GM19438 (cell line): ENCODE measurements at regions not wholly inside any gene's neighbourhood (a gene's known extent, or its start where the extent isn't known, plus 50 kb on each side); places are given as distances from the start of the nearest gene placed in this dataset.
"Not testable (repeated sequence)": the region's sequence is repeated elsewhere in the genome, so short reads cannot be mapped to it uniquely, and the experiment has no call there.

ENCODE experiments used
- ATAC-seq: cut with Tn5 transposase; IDR thresholded peaks from one replicate; pipeline ENCODE4 v1.9.1; 2021; ENCODE audit warnings: low read depth; ENCODE audit not compliant: unreplicated experiment

DNA sequence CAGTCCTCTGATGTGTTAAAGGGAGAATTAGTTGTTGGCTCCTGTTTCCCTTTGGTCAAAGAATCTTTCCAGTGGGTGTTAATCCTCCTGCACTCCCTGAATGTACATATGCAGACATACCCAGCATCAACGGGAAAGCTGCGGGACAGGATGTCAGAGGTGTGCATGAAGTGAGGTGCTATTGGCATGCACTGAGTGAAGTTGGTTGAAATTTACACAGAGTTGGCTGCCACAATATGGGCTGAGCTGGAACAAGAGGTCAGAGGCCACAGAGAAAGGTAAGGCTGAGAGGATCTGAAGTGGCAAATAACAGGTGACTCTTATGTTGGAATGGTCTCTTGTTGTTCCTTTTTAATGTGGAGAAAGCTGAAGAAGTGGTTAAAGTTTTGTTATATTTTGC, 82.7 kb upstream of the AKIRIN2 start:
- ATAC-seq, result no peak

GRCh38 chr6:87784051-87784450, 82.0 kb upstream of the AKIRIN2 start:
- ATAC-seq, result no peak

- no peak for ATAC-seq
Measured at GRCh38 chr6:87779542-87779941, 77.5 kb upstream of the AKIRIN2 start.

GRCh38 chr6:87772597-87773530, 70.8 kb upstream of the AKIRIN2 start:
- no peak for ATAC-seq

DNA sequence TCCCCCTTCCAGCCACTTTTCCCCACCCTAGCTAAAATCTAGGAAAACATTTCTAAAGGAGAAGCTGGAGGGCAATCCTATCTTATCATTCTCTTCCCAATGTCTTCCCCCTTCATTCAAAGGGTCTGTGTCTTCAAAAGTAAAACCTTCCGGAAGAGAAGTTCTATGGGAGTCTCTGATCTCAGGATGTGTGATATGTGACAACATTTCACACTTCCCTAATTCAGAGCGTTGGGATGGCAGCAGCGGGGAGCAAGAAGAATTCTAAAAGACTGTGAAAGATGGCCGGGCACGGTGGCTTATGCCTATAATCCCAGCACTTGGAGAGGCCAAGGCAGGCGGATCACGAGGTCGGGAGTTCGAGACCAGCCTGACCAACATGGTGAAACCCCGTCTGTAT, 65.4 kb upstream of the AKIRIN2 start:
- no peak for ATAC-seq

- ATAC-seq, result no peak
Measured at GRCh38 chr6:87766211-87766610, 64.2 kb upstream of the AKIRIN2 start.

GRCh38 chr6:87763901-87764300, 61.9 kb upstream of the AKIRIN2 start:
- no peak for ATAC-seq

DNA sequence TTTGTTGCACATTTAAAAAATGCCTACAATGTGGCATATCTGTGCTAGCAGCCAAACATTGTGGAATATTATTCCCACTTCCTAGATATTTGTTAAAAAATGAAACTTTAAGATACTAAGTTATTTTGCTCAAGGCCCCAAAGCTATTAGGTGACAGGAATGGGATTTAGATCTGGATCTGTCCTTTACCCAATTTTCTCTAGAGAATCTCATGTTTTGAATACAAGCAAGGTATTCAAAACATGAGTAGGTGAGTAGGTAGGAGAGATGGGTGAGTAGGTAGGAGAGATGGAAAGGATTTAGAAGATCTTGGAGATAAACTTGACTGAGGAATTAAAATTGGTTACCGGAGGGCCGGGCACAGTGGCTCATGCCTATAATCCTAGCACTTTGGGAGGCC, 61.2 kb upstream of the AKIRIN2 start:
- ATAC-seq, result no peak

DNA sequence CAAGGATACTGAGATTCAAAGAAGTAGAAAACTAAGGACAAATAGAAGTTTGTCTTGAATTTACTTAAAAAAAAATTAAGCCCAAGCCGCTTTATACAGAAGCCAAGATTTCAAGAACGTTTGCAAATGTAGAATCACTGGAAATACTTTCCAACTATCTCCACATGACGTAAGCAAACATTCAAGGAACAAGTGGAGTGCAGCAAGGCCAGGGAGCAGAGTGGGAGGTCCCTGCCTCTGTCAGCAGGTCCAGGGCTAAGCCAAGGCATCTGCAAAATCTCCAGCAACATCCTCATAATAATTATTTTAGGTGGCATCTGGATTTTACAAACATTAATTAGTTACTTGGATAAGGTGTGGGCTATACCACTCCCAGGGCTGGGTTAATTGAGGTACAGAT, 60.1 kb upstream of the AKIRIN2 start:
- ATAC-seq, result no peak

DNA sequence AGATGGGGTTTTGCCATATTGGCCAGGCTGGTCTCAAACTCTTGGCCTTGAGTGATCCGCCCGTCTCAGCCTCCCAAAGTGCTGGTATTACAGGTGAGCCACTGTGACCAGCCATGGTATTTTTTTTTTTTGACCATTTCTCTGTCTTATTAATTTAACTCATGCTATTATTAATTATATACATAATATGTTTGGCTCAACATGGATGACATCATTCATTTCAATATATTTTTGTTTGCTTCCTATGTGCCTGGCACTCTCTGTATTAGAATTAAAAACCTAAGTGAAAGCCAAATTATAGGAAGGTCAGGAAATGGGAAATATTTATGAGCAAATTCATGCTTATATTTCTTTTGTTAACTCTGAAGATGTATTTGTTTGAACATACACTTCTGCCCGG, 55.8 kb upstream of the AKIRIN2 start:
- no peak for ATAC-seq

GRCh38 chr6:87756858-87757257, 54.8 kb upstream of the AKIRIN2 start:
- ATAC-seq, result peak; percentile 98

DNA sequence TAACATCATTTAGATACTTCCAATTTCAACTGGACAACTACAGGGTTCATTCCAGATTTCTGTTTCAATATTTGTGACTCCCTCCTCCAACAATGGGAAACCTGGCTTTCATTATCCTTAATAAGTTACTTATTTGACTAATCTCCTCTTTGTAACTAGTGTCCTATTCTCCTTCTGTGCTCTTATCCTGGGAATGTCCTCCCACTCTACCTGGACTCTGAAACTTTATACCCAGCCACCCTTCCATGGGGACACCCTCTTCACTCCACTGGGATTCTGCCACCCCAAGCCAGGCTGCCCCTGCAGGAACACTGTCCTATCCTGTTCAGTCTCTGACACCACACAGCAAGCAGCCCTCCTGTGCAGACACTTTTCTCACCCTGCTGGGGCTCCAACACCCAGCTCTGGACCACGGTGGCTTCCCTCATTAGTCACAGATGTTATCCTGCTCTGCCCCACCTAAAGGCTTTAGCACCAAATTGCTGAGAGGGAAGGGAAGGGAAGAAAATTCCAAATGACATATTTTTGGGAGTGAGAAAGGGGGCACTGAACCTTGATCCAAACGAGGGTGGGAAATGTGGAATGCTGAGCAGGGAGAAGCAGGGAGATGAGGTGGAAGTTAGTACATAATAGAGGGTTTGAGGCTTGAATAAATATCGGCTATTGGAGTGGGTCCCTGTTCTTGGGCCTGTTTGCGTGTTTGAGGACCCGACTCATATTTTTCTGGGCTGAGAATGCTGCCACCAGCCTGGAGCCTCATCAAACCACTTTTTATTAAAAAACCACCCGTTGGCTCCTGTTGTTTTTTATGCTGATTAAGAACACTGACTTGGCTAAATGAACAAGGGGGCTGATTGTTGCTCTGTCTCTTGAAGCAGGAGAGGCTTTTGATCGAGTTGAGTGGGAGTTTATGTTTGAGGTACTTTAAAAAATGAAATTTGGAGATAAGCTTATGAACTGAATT, 54.0 kb upstream of the AKIRIN2 start:
- no peak for ATAC-seq

- ATAC-seq, result no peak
Measured at GRCh38 chr6:87754828-87755227, 52.8 kb upstream of the AKIRIN2 start.

DNA sequence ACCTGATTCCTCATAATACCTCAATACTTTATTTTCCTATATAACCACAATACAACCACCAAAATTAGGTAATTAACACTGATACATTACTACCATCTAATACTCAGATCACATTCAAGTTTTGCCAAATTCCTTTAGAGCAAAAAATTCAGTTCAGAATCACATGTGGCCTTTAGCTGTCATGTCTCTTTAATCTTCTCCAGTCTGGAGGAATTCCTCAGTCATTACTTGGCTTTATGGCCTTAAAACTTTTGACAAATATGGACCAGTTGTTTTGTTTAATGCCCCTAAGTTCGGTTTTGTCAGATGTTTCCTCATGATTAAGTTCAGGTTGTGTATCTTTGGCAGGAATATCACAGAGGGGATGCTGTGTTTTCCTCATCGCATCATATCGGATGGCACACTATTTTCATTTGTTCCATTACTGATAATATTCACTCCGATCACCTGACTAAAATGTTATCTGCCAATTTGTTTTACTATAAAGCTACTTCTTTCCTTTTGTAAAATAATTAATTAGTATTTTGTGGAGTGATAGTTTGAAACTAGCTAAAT, 51.2 kb upstream of the AKIRIN2 start:
- no peak for ATAC-seq

- ATAC-seq, result not testable (repeated sequence)
Measured at GRCh38 chr6:87752503-87752902, 50.5 kb upstream of the AKIRIN2 start.
